ENCODE measurements at regions not wholly inside any gene's neighbourhood (a gene's known extent, or its start where the extent isn't known, plus 50 kb on each side); places are given as distances from the start of the nearest gene placed in this dataset.

- H3K9me3 ChIP-seq = no peaks in the 10 kb centered on the region
- no peak overlapping the region for H3K27ac ChIP-seq
- peak in 1 of 2 donors; percentile 9 for DNase-seq (ENCODE audit: low spot score in 2 of 2)
- intact Hi-C loops (cut with DNase I) = no loop called here
- H3K4me3 ChIP-seq = peak overlapping the region; percentile 8 to 40
- H3K4me1 ChIP-seq = no peaks in the 10 kb centered on the region
- no peaks in the 10 kb centered on the region for H3K27me3 ChIP-seq
- no peak for TF ChIP-seq CTCF (IDR thresholded peaks at IDR 0.05)
- H3K36me3 ChIP-seq = no peaks in the 10 kb centered on the region
These were observed 445.1 kb upstream of the RBMS3 start for GRCh38 chr3:28835751-28836150.

GRCh38 chr3:28836199-28836598 lies 444.7 kb upstream of the RBMS3 start:
- TF ChIP-seq CTCF (IDR thresholded peaks at IDR 0.05) = no peak
- no peaks in the 10 kb centered on the region for H3K4me1 ChIP-seq
- no peak overlapping the region for H3K27ac ChIP-seq
- H3K9me3 ChIP-seq = no peaks in the 10 kb centered on the region
- DNase-seq (ENCODE audit: low spot score in 2 of 2) = no peak
- H3K27me3 ChIP-seq = no peaks in the 10 kb centered on the region
- peak overlapping the region; percentile 8 to 40 for H3K4me3 ChIP-seq
- intact Hi-C loops (cut with DNase I) = no loop called here
- H3K36me3 ChIP-seq = no peaks in the 10 kb centered on the region

GRCh38 chr3:28840976-28841376 lies 439.9 kb upstream of the RBMS3 start:
- Histone ChIP-seq H3K27me3 (no peaks in the 10 kb centered on the region), H3K36me3 (no peaks in the 10 kb centered on the region), H3K9me3 (no peaks in the 10 kb centered on the region), H3K4me1 (no peaks in the 10 kb centered on the region), H3K27ac (no peak overlapping the region), H3K4me3 (no peak overlapping the region)
- DNase-seq (ENCODE audit: low spot score in 2 of 2) = no peak
- no peak for TF ChIP-seq CTCF (IDR thresholded peaks at IDR 0.05)
- intact Hi-C loops (cut with DNase I) = no loop called here

- H3K27ac ChIP-seq = no peak overlapping the region
- H3K4me3 ChIP-seq = no peak overlapping the region
- no peaks in the 10 kb centered on the region for H3K4me1 ChIP-seq
- no peaks in the 10 kb centered on the region for H3K36me3 ChIP-seq
- intact Hi-C loops (cut with DNase I) = no loop called here
- no peaks in the 10 kb centered on the region for H3K9me3 ChIP-seq
- DNase-seq (ENCODE audit: low spot score in 2 of 2) = no peak
- H3K27me3 ChIP-seq = no peaks in the 10 kb centered on the region
- TF ChIP-seq CTCF (IDR thresholded peaks at IDR 0.05) = no peak
These were observed 439.4 kb upstream of the RBMS3 start for GRCh38 chr3:28841441-28841840.

GRCh38 chr3:28844298-28845005 lies 436.4 kb upstream of the RBMS3 start:
- Histone ChIP-seq H3K9me3 (no peaks in the 10 kb centered on the region), H3K4me3 (no peak overlapping the region)
- intact Hi-C loops (cut with DNase I) = no loop called here

More at GRCh38 chr3:28844298-28845005, 436.4 kb upstream of the RBMS3 start:
- Histone ChIP-seq H3K36me3 (no peaks in the 10 kb centered on the region), H3K27ac (no peak overlapping the region), H3K27me3 (no peaks in the 10 kb centered on the region), H3K4me1 (no peaks in the 10 kb centered on the region)
- DNase-seq (ENCODE audit: low spot score in 2 of 2) = no peak
- no peak for TF ChIP-seq CTCF (IDR thresholded peaks at IDR 0.05)

Measured in ascending aorta (tissue), 2 donors.